A204.1 (cell line): ENCODE measurements at regions not wholly inside any gene's neighbourhood (a gene's known extent, or its start where the extent isn't known, plus 50 kb on each side); places are given as distances from the start of the nearest gene placed in this dataset.
"Not testable (repeated sequence)": the region's sequence is repeated elsewhere in the genome, so short reads cannot be mapped to it uniquely, and the experiment has no call there.

Experiments
- FAIRE-seq: peaks from 2 replicates; lab custom pipeline; 2012; peaks lifted over from hg19 to GRCh38; lab: Jason Lieb, UNC

GRCh38 chr4:138798404-138798803 lies 217.2 kb upstream of the NOCT start:
- no peak for FAIRE-seq

GRCh38 chr4:138797646-138798045 lies 217.9 kb upstream of the NOCT start:
- FAIRE-seq: no peak

- FAIRE-seq: no peak
These were observed 218.8 kb upstream of the NOCT start for GRCh38 chr4:138796761-138797160.

- FAIRE-seq: no peak
These were observed 224.8 kb upstream of the NOCT start for GRCh38 chr4:138790706-138791340.

GRCh38 chr4:138789796-138790195 lies 225.8 kb upstream of the NOCT start:
- no peak for FAIRE-seq

GRCh38 chr4:138788857-138789256 lies 226.7 kb upstream of the NOCT start:
- no peak for FAIRE-seq

- no peak for FAIRE-seq
These were observed 227.3 kb upstream of the NOCT start for GRCh38 chr4:138788267-138788790.

GRCh38 chr4:138779761-138780160 lies 235.8 kb upstream of the NOCT start:
- not testable (repeated sequence) for FAIRE-seq

GRCh38 chr4:138775890-138776289 lies 239.7 kb upstream of the NOCT start:
- FAIRE-seq: no peak

- FAIRE-seq: no peak
These were observed 240.1 kb upstream of the NOCT start for GRCh38 chr4:138775489-138775888.

- no peak for FAIRE-seq
These were observed 240.6 kb upstream of the NOCT start for GRCh38 chr4:138774940-138775339.

- not testable (repeated sequence) for FAIRE-seq
These were observed 241.5 kb upstream of the NOCT start for GRCh38 chr4:138774125-138774524.

- FAIRE-seq: no peak
These were observed 242.3 kb upstream of the NOCT start for GRCh38 chr4:138773321-138773720.

GRCh38 chr4:138772366-138772765 lies 243.2 kb upstream of the NOCT start:
- FAIRE-seq: no peak

- no peak for FAIRE-seq
These were observed 244.8 kb upstream of the NOCT start for GRCh38 chr4:138770818-138771217.

- no peak for FAIRE-seq
These were observed 249.2 kb upstream of the NOCT start for GRCh38 chr4:138766332-138766731.

GRCh38 chr4:138765442-138765841 lies 250.1 kb upstream of the NOCT start:
- no peak for FAIRE-seq

GRCh38 chr4:138761638-138762220 lies 253.9 kb upstream of the NOCT start:
- no peak for FAIRE-seq

GRCh38 chr4:138759554-138759902 lies 256.1 kb upstream of the NOCT start:
- no peak for FAIRE-seq

GRCh38 chr4:138758876-138759553 lies 256.6 kb upstream of the NOCT start:
- no peak for FAIRE-seq

GRCh38 chr4:138758196-138758595 lies 257.4 kb upstream of the NOCT start:
- FAIRE-seq: no peak

GRCh38 chr4:138757432-138757831 lies 258.1 kb upstream of the NOCT start:
- no peak for FAIRE-seq

- FAIRE-seq: no peak
These were observed 259.1 kb upstream of the NOCT start for GRCh38 chr4:138756519-138756918.

- no peak for FAIRE-seq
These were observed 264.3 kb upstream of the NOCT start for GRCh38 chr4:138751309-138751708.
